Testis (tissue), 2 donors: ENCODE measurements at regions not wholly inside any gene's neighbourhood (a gene's known extent, or its start where the extent isn't known, plus 50 kb on each side); places are given as distances from the start of the nearest gene placed in this dataset.
"Not testable (repeated sequence)": the region's sequence is repeated elsewhere in the genome, so short reads cannot be mapped to it uniquely, and the experiment has no call there.

Experiments
- DNase-seq: peaks from one replicate; pipeline ENCODE4 v3.0.0-alpha.2; 2019
- H3K27ac ChIP-seq, 2 donors: fragments of 200-600 bp; sonication (generic); one replicate each; pipeline ENCODE4 v1.5.1; 2019
- H3K27me3 ChIP-seq: fragments of 200-600 bp; sonication (generic); one replicate; pipeline ENCODE4 v1.5.1; 2019
- H3K36me3 ChIP-seq: fragments of 200-600 bp; sonication (generic); one replicate; pipeline ENCODE4 v1.5.1; 2017; ENCODE audit warnings: low read depth; ENCODE audit errors: missing control alignments
- H3K4me1 ChIP-seq: fragments of 200-600 bp; sonication (generic); one replicate; pipeline ENCODE4 v1.5.1; 2019
- H3K4me3 ChIP-seq, 2 donors: fragments of 200-600 bp; sonication (generic); one replicate each; pipeline ENCODE4 v1.5.1; 2017 to 2019
- H3K9me3 ChIP-seq: fragments of 200-600 bp; sonication (generic); one replicate; pipeline ENCODE4 v1.5.1; 2017
- CTCF ChIP-seq, 3 experiments: fragments of 450-650 bp in 2 of 3; fragments of 200-600 bp in 1 of 3; sonication (generic) in 1 of 3; IDR thresholded peaks; one replicate each; pipeline ENCODE4 v1.5.1; 2016 to 2019; ENCODE audit warnings: antibody characterized with exemption in 3 of 3, mild to moderate bottlenecking in 2 of 3, moderate library complexity in 1 of 3
- POLR2A ChIP-seq: fragments of 450-650 bp; IDR thresholded peaks from one replicate; pipeline ENCODE4 v1.6.1; 2017; ENCODE audit warnings: antibody characterized with exemption, mild to moderate bottlenecking, moderate library complexity
- WGBS, 2 donors: methylation state at CpG; one replicate each; pipeline ENCODE4 v1.1.5; 2018; 5-methylcytosine and 5-hydroxymethylcytosine counted together
- intact Hi-C: fragments of 100-400 bp; cut with DNase I; formaldehyde crosslinking; loops from one replicate; pipeline ENCODE4 v1.15.1; 2023; ENCODE audit warnings: low total_unique reads
- small RNA-seq, 2 donors: library from RNA; depleted of rRNA; stranded (forward); fragments of <200 nt; gene quantifications; one replicate each; pipeline ENCODE3, GENCODE V24; 2016

DNA sequence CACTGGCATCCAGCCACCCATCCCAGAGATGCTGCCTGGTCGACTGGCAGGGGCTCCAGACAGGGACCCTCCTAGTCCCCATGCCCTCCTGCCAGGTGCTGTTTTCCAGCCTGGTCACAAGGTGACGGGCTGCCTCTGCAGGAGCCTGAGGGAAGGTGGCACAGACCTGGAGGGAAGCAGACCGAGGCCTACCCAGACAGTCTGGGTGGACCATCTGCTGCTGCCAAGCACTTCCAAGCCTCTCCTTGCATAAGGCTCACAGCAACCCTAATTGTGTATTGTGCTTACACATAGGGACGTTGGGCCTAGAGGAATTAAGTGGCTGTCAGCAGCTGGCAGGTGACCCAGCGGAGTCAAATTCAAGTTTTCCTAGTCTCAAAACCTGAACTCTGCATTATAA lies 90.1 kb upstream of the KCNJ18 start:
- no peak for DNase-seq
- H3K9me3 ChIP-seq = no peaks in the 10 kb centered on the region
- H3K27ac ChIP-seq = no peak overlapping the region
- no peaks in the 10 kb centered on the region for H3K4me1 ChIP-seq
- WGBS, 2 donors = 72% methylated on average over 5 of the region's 5 CpGs
- no peak overlapping the region for H3K4me3 ChIP-seq
- no peaks in the 10 kb centered on the region for H3K27me3 ChIP-seq
- H3K36me3 ChIP-seq = no peaks in the 10 kb centered on the region
- TF ChIP-seq CTCF (IDR thresholded peaks at IDR 0.05) = no peak
- TF ChIP-seq POLR2A = no peak
- intact Hi-C loops = no loop called here

DNA sequence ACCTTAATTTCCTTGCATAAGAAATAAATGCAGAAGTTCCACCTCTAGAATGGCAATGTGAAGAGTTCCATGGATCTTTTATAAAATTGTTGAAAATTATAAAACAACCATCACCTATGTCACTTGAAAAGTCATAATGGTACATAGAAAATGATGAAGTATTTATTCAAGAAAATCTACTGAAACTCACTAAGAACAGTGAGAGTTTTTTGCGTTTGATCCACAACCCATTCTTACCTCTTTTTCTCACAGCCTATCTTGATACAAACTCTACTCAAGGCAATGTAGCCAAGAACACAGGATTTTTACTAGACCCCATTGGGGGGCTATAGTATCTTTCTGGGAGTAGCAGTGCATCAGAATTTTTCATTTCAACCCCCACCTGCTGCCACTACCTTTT lies 89.0 kb upstream of the KCNJ18 start:
- H3K27ac ChIP-seq, H3K36me3 ChIP-seq, DNase-seq, H3K4me1 ChIP-seq, H3K9me3 ChIP-seq, H3K27me3 ChIP-seq, H3K4me3 ChIP-seq, intact Hi-C loops: not testable (repeated sequence)
- 72 to 96% methylated on average over 1 of the region's 1 CpG for WGBS, 2 donors

- not testable (repeated sequence) for H3K27me3 ChIP-seq
Measured at GRCh38 chr17:21611443-21611842, 80.9 kb upstream of the KCNJ18 start.

GRCh38 chr17:21612123-21613070 lies 79.9 kb upstream of the KCNJ18 start:
- peak; percentile 74 for DNase-seq
- H3K4me1 ChIP-seq, H3K36me3 ChIP-seq, H3K27me3 ChIP-seq, intact Hi-C loops, H3K9me3 ChIP-seq: not testable (repeated sequence)
- Histone ChIP-seq H3K27ac (peak overlapping the region in 1 of 2 donors; percentile 24), H3K4me3 (peak overlapping the region; percentile 15 to 48)
- 60 to 67% methylated on average over 26 to 28 of the region's 28 CpGs for WGBS, 2 donors

More at GRCh38 chr17:21611443-21611842, 80.9 kb upstream of the KCNJ18 start:
- WGBS, 2 donors = 56 to 77% methylated on average over 8 of the region's 8 CpGs
- H3K27ac ChIP-seq, H3K4me1 ChIP-seq, H3K36me3 ChIP-seq, H3K9me3 ChIP-seq, H3K4me3 ChIP-seq, intact Hi-C loops, DNase-seq: not testable (repeated sequence)

GRCh38 chr17:21613071-21613429 lies 79.3 kb upstream of the KCNJ18 start:
- Histone ChIP-seq H3K4me3 (peak overlapping the region; percentile 15 to 48), H3K27me3 (no peaks in the 10 kb centered on the region), H3K4me1 (no peaks in the 10 kb centered on the region), H3K36me3 (no peaks in the 10 kb centered on the region), H3K27ac (no peak overlapping the region), H3K9me3 (no peaks in the 10 kb centered on the region)
- intact Hi-C loops = no loop called here
- DNase-seq = no peak
- TF ChIP-seq POLR2A (no peak), CTCF (IDR thresholded peaks at IDR 0.05) (no peak)
- WGBS, 2 donors = 75 to 89% methylated on average over 5 to 8 of the region's 8 CpGs

DNA sequence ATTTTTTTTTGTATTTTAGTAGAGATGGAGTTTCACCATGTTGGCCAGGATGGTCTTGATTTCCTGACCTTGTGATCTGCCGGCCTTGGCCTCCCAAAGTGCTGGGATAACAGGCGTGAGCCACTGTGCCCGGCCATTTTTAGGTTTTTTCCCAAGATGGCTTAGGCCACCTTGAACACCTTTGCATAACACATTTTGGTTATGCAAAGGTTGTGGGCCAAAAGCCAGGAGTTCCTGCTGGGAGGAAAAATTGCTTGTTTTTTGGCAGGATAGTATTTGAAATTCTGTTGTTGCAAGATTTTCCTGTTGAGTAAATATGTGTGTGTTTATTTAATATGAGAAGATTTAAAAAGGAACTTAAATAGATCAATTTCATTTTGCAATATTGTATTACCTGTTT lies 65.3 kb upstream of the KCNJ18 start:
- H3K27me3 ChIP-seq, H3K9me3 ChIP-seq, intact Hi-C loops, H3K4me1 ChIP-seq, H3K4me3 ChIP-seq, DNase-seq, H3K27ac ChIP-seq, H3K36me3 ChIP-seq: not testable (repeated sequence)
- WGBS, 2 donors = 69 to 88% methylated on average over 3 of the region's 3 CpGs

Small RNAs in the stretch of these regions (small RNA-seq; reads per million reads assigned to genes)
- 0 reads per million in 2 donors for gene AC233702.6
- gene AC233702.8 = 0 reads per million in 2 donors
